MM.1S (cell line): ENCODE measurements at regions not wholly inside any gene's neighbourhood (a gene's known extent, or its start where the extent isn't known, plus 50 kb on each side); places are given as distances from the start of the nearest gene placed in this dataset.

ENCODE experiments used
- CTCF ChIP-seq: fragments of 300-600 bp; sonication (generic); IDR thresholded peaks from 2 replicates; pipeline ENCODE4 v1.5.1; 2016; ENCODE audit warnings: antibody characterized with exemption, low read length, mixed read lengths
- EZH2phosphoT487 ChIP-seq: fragments of 300-600 bp; sonication (generic); IDR thresholded peaks from 2 replicates; pipeline ENCODE4 v1.6.1; 2018; ENCODE audit warnings: antibody characterized with exemption, low read length

- TF ChIP-seq CTCF (no peak), EZH2phosphoT487 (no peak)
These were observed 270.5 kb upstream of the PPARGC1A start for GRCh38 chr4:24160358-24160757.
